ENCODE measurements at regions not wholly inside any gene's neighbourhood (a gene's known extent, or its start where the extent isn't known, plus 50 kb on each side); places are given as distances from the start of the nearest gene placed in this dataset.

DNA sequence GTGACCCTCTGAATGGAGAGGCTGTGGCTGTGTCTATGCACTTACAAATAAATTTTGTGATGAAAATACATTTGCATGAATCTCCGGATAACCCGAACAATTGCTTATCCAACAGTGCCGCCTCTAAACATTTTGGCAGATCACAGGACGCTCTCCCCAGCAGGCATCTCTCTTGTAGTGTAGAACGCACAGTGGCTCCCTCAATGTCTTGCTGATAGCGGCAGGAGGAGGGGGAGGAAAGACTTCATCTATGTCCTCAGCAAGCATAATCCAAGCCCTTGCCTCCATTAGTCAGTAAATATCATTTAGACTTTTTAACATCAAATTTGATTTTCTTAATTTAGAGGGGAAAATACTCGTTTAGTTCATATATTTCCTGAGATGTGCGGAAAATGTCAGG is 318.1 kb upstream of the IGF1R start:
- TF ChIP-seq, protein P1, sequence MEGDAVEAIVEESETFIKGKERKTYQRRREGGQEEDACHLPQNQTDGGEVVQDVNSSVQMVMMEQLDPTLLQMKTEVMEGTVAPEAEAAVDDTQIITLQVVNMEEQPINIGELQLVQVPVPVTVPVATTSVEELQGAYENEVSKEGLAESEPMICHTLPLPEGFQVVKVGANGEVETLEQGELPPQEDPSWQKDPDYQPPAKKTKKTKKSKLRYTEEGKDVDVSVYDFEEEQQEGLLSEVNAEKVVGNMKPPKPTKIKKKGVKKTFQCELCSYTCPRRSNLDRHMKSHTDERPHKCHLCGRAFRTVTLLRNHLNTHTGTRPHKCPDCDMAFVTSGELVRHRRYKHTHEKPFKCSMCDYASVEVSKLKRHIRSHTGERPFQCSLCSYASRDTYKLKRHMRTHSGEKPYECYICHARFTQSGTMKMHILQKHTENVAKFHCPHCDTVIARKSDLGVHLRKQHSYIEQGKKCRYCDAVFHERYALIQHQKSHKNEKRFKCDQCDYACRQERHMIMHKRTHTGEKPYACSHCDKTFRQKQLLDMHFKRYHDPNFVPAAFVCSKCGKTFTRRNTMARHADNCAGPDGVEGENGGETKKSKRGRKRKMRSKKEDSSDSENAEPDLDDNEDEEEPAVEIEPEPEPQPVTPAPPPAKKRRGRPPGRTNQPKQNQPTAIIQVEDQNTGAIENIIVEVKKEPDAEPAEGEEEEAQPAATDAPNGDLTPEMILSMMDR (conservative IDR thresholded peaks at IDR 0.05; ENCODE audit: low read depth, low read length): no peak
- no peak overlapping the region for H3K4me3 ChIP-seq (ENCODE audit: low read length)
- DNase-seq (ENCODE audit: low read depth): no peak

DNA sequence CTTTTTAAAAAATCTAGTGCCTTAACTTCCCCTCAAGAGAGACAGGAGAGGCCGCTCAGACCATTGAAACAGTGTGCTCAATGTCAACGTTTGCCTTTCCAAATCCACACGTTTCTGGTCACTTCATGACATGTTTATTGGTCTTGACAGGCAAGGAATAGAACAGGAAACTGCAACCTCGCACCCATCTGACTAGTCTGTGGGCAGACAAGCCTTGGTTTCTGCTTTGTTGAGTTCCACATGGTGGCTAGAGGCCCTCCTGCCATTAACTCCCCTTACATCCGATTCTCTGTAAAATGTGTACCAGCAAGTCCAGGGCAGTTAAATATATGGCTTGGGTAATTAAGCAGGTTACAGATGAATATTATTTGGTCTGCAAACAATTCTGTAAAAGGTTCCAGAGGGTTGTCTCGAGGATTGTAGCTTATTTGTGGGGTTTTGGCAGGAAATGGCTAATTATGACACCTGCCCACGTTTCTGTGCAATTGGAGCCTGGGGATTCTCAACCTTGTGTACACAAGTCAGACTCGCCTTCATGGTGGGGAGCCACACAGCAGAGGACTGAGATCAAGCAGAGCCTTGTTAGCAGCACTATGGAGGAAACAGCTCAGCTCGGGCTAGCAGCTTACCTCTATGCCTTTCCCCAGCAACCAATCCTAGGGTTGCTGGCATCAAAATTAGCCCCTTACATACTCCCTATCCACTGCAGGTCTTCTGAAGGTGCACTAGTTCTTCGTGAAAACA is 317.5 kb upstream of the IGF1R start:
- H3K4me3 ChIP-seq (ENCODE audit: low read length): no peak overlapping the region
- no peak for DNase-seq (ENCODE audit: low read depth)
- TF ChIP-seq, protein P1 (conservative IDR thresholded peaks at IDR 0.05; ENCODE audit: low read depth, low read length): no peak

DNA sequence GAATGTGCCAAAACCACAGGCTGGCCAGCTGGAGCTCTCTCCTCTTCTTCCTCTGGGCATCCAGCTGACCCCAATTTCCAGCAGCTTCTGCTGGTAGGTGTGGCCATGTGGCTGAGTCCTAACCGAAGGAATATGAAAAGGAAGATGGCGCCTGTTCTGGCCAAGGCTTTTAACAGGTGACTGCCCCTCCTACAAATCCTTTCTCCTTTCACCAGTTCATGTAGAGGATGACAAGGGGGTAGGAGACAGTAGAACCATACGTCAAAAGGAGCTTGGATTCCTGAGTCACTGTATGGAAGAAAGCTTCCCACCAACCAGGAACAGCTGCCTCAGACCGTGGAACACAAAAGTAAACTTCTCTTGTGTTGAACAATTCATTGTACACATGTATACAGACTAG is 316.7 kb upstream of the IGF1R start:
- TF ChIP-seq, protein P1 (conservative IDR thresholded peaks at IDR 0.05; ENCODE audit: low read depth, low read length): no peak
- H3K4me3 ChIP-seq (ENCODE audit: low read length): no peak overlapping the region
- DNase-seq (ENCODE audit: low read depth): no peak

DNA sequence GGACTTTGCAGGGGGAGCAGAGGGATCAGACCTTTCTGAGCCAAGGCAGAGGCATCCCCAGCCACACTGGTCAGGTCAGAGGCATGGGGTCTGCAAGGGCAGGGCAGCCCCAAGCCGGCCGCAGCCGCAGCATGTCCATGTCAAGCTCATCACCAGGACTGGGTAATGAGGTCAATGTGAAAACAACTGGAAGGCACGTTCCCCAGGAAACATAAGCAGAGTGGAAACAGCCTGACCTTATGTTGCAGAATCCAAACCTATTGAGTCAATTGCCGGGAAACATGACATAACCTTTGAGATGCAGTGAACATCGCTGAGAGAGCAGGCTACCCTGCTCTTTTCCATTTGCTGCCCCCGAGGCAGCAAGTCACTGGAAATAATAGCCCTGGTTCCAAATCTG is 315.1 kb upstream of the IGF1R start:
- no peak overlapping the region for H3K4me3 ChIP-seq (ENCODE audit: low read length)
- TF ChIP-seq, protein P1 (conservative IDR thresholded peaks at IDR 0.05; ENCODE audit: low read depth, low read length): no peak

DNA sequence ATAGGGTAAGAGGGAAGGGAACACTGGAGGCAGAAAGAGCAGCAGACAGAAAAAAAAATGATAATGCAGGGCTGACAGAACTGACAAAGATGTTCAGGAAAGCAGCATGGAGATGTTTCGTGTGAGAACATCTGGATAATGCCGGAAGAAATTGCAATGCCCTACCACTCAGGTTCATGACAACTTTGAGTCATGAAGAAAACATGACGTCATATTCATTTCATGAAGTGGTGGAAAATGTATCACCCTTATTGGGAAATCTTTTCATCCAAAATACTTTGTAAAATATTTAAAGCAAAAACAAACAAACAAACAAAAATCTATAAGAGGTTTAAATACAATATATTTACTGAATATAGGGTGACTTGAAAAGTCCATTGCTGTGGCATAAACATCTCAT is 305.4 kb upstream of the IGF1R start:
- H3K4me3 ChIP-seq (ENCODE audit: low read length): no peak overlapping the region
- DNase-seq (ENCODE audit: low read depth): no peak
- TF ChIP-seq, protein P1 (conservative IDR thresholded peaks at IDR 0.05; ENCODE audit: low read depth, low read length): no peak

More for the DNA sequence above, 315.1 kb upstream of the IGF1R start:
- no peak for DNase-seq (ENCODE audit: low read depth)

DNA sequence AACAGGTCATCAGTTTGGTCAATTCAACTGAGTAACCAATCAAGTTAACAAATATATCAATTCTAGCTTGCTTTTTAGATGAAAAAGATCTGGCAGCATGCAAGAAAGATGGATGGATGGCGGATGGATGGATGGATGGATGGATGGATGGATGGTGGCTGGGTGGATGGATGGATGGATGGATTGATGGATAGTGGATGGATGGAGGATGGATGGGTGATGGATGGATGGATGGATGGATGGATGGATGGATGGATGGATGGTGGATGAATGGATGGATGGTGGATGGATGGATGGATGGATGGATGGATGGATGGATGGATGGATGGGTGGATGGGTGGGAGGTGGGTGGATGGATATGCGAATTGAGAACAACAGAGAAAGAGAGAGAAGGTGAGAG is 303.7 kb upstream of the IGF1R start:
- no peak overlapping the region for H3K4me3 ChIP-seq (ENCODE audit: low read length)
- TF ChIP-seq, protein P1 (conservative IDR thresholded peaks at IDR 0.05; ENCODE audit: low read depth, low read length): no peak
- no peak for DNase-seq (ENCODE audit: low read depth)

DNA sequence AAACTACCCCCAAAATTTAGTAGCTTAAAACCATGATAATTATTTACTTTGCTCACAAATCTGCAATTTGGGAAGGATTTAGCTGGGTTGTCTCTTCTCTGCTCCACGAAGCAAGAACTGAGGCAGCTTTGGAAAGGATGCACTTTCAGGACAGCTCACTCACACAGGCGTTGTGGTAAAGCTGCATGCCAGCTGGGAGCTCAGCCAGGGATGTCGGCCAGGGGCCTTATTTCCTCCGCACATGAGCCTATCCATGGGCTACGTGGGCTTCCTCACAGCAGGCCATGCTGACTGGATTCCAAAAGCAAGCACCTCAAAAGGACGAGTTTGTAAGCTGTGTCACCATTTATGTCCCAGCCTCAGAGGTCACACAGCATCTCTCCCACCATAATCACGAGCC is 301.3 kb upstream of the IGF1R start:
- DNase-seq (ENCODE audit: low read depth): no peak
- no peak overlapping the region for H3K4me3 ChIP-seq (ENCODE audit: low read length)
- TF ChIP-seq, protein P1 (conservative IDR thresholded peaks at IDR 0.05; ENCODE audit: low read depth, low read length): no peak

Measured in retinal pigment epithelial cell (primary cell).